HEK293T (cell line): ENCODE measurements at regions not wholly inside any gene's neighbourhood (a gene's known extent, or its start where the extent isn't known, plus 50 kb on each side); places are given as distances from the start of the nearest gene placed in this dataset.

Source experiments
- ELF4 ChIP-seq: fragments of 450-650 bp; IDR thresholded peaks from 2 replicates; pipeline ENCODE4 v1.6.1; 2017; ENCODE audit warnings: antibody characterized with exemption
- NFRKB ChIP-seq: fragments of 450-650 bp; IDR thresholded peaks from 2 replicates; pipeline ENCODE4 v1.6.1; 2016; ENCODE audit warnings: mild to moderate bottlenecking, moderate library complexity

GRCh38 chr9:71587576-71588362 is 180.5 kb downstream of the CEMIP2 start:
- no peak for TF ChIP-seq NFRKB
- TF ChIP-seq ELF4 = no peak
